NCI-H1436 treated with DMSO at 0.1 percent for 48 hours (cell line): ENCODE measurements at regions not wholly inside any gene's neighbourhood (a gene's known extent, or its start where the extent isn't known, plus 50 kb on each side); places are given as distances from the start of the nearest gene placed in this dataset.
"Not testable (repeated sequence)": the region's sequence is repeated elsewhere in the genome, so short reads cannot be mapped to it uniquely, and the experiment has no call there.

Experiments
- DNase-seq: peaks from one replicate; lab custom pipeline; 2025; lab: John Stamatoyannopoulos, UW

- no peak for DNase-seq
Observed at GRCh38 chr13:83730674-83731073, 151.6 kb downstream of the SLITRK1 start.

- no peak for DNase-seq
Observed at GRCh38 chr13:83722443-83722842, 159.8 kb downstream of the SLITRK1 start.

- DNase-seq, result no peak
Observed at GRCh38 chr13:83716121-83716520, 166.2 kb downstream of the SLITRK1 start.

- no peak for DNase-seq
Observed at GRCh38 chr13:83714236-83714635, 168.0 kb downstream of the SLITRK1 start.

- DNase-seq, result no peak
Observed at GRCh38 chr13:83710133-83710515, 172.2 kb downstream of the SLITRK1 start.

- DNase-seq, result no peak
Observed at GRCh38 chr13:83709426-83710132, 172.7 kb downstream of the SLITRK1 start.

GRCh38 chr13:83702021-83702420, 180.3 kb downstream of the SLITRK1 start:
- no peak for DNase-seq

- DNase-seq, result no peak
Observed at GRCh38 chr13:83692800-83693199, 189.5 kb downstream of the SLITRK1 start.

GRCh38 chr13:83691966-83692365, 190.3 kb downstream of the SLITRK1 start:
- no peak for DNase-seq

GRCh38 chr13:83681547-83681946, 200.7 kb downstream of the SLITRK1 start:
- DNase-seq, result no peak

- DNase-seq, result no peak
Observed at GRCh38 chr13:83677985-83678384, 204.3 kb downstream of the SLITRK1 start.

GRCh38 chr13:83672612-83673011, 209.7 kb downstream of the SLITRK1 start:
- no peak for DNase-seq

GRCh38 chr13:83667606-83668005, 214.7 kb downstream of the SLITRK1 start:
- DNase-seq, result no peak

- no peak for DNase-seq
Observed at GRCh38 chr13:83666141-83666540, 216.1 kb downstream of the SLITRK1 start.

- DNase-seq, result no peak
Observed at GRCh38 chr13:83657281-83657680, 225.0 kb downstream of the SLITRK1 start.

- DNase-seq, result not testable (repeated sequence)
Observed at GRCh38 chr13:83642617-83643016, 239.7 kb downstream of the SLITRK1 start.

GRCh38 chr13:83634601-83635000, 247.7 kb downstream of the SLITRK1 start:
- DNase-seq, result no peak

- DNase-seq, result no peak
Observed at GRCh38 chr13:83633746-83634145, 248.5 kb downstream of the SLITRK1 start.

- DNase-seq, result no peak
Observed at GRCh38 chr13:83622422-83622784, 259.9 kb downstream of the SLITRK1 start.

GRCh38 chr13:83621765-83622421, 260.4 kb downstream of the SLITRK1 start:
- no peak for DNase-seq

- DNase-seq, result no peak
Observed at GRCh38 chr13:83620530-83621220, 261.6 kb downstream of the SLITRK1 start.

- DNase-seq, result peak; percentile 62
Observed at GRCh38 chr13:83618966-83619365, 263.3 kb downstream of the SLITRK1 start.

- no peak for DNase-seq
Observed at GRCh38 chr13:83613524-83613923, 268.8 kb downstream of the SLITRK1 start.
